Sigmoid colon (tissue), 6 donors: ENCODE measurements at regions not wholly inside any gene's neighbourhood (a gene's known extent, or its start where the extent isn't known, plus 50 kb on each side); places are given as distances from the start of the nearest gene placed in this dataset.
"Not testable (repeated sequence)": the region's sequence is repeated elsewhere in the genome, so short reads cannot be mapped to it uniquely, and the experiment has no call there.

Experiments used
- DNase-seq: peaks from one replicate; pipeline ENCODE4 v3.0.0-alpha.2; 2019
- H3K27ac ChIP-seq, 4 donors: fragments of 200-600 bp; sonication (generic); one replicate each; pipeline ENCODE4 v1.5.1; 2016 to 2019; ENCODE audit warnings: mild to moderate bottlenecking in 1 of 4
- H3K27me3 ChIP-seq, 3 donors: fragments of 200-600 bp; sonication (generic); one replicate each; pipeline ENCODE4 v1.5.1; 2019; ENCODE audit warnings: mild to moderate bottlenecking in 1 of 3
- H3K36me3 ChIP-seq, 4 donors: fragments of 200-600 bp; sonication (generic); one replicate each; pipeline ENCODE4 v1.5.1; 2016 to 2019
- H3K4me1 ChIP-seq, 4 donors: fragments of 200-600 bp; sonication (generic); one replicate each; pipeline ENCODE4 v1.5.1; 2017 to 2019
- H3K4me3 ChIP-seq, 4 donors: fragments of 200-600 bp; sonication (generic); one replicate each; pipeline ENCODE4 v1.5.1; 2017 to 2019; ENCODE audit warnings: mild to moderate bottlenecking in 2 of 4, moderate library complexity in 1 of 4
- H3K9me3 ChIP-seq, 4 donors: fragments of 200-600 bp in 3 of 4; sonication (generic) in 3 of 4; one replicate each; pipeline versions ENCODE4 v1.5.1 to v1.6.1; 2013 to 2019
- CTCF ChIP-seq, 4 experiments: fragments of 450-650 bp in 3 of 4; fragments of 200-600 bp in 1 of 4; IDR thresholded peaks; one replicate each; pipeline ENCODE4 v1.5.1; 2016 to 2019; ENCODE audit warnings: antibody characterized with exemption in 4 of 4, mild to moderate bottlenecking in 3 of 4, moderate library complexity in 2 of 4
- EP300 ChIP-seq, 4 donors: sonication (generic); formaldehyde crosslinking; IDR thresholded peaks; one replicate each; pipeline ENCODE4 v1.6.1; 2017; ENCODE audit warnings: antibody characterized with exemption in 4 of 4
- POLR2A ChIP-seq, 2 donors: fragments of 450-650 bp; IDR thresholded peaks; one replicate each; pipeline ENCODE4 v1.6.1; 2016; ENCODE audit warnings: antibody characterized with exemption in 2 of 2, mild to moderate bottlenecking in 2 of 2, moderate library complexity in 2 of 2
- POLR2AphosphoS5 ChIP-seq, 4 donors: sonication (generic); formaldehyde crosslinking; IDR thresholded peaks; one replicate each; pipeline ENCODE4 v1.6.1; 2017; ENCODE audit warnings: antibody characterized with exemption in 4 of 4
- whole genome bisulfite sequencing, 2 donors: extraction: QIAGEN DNeasy Blood & Tissue Kit; methylation state at CpG; one replicate each; pipeline ENCODE4 v1.1.7; 2013; 5-methylcytosine and 5-hydroxymethylcytosine counted together
- intact Hi-C: fragments of 100-400 bp; cut with DNase I; formaldehyde crosslinking; loops from one replicate; pipeline ENCODE4 v1.15.1; 2023
- donor health status: healthy with polysubstance abuse.
- donor health status: healthy.

DNA sequence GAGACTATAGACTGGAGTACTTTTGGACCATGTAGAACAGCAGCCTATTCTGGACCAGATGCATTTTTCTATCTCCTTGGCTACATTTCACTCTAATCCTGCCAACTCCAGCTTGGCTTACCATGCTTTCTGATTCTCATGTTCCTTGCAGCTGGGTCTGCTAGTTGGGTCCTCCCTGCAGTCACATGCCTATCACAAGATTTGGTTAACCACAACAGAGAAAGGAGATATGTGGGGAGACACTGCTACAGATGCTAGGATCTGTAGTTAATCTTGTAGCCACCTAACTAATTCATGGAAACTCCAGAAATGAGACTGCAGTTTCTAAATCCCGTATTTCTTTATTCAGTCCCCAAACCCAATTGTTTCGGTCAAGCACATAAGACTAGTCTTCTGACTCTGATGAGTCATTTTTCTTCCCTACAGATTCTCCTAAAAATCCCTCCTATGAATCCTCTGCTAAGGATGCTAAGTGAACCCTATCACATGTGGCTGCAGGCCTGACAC is 410.6 kb downstream of the DAD1 start:
- Histone ChIP-seq H3K4me1 (no peaks in the 10 kb centered on the region), H3K36me3 (no peaks in the 10 kb centered on the region), H3K27me3 (no peaks in the 10 kb centered on the region), H3K4me3 (no peak overlapping the region), H3K9me3 (no peaks in the 10 kb centered on the region), H3K27ac (no peak overlapping the region)
- TF ChIP-seq CTCF (IDR thresholded peaks at IDR 0.05) (no peak), EP300 (IDR thresholded peaks at IDR 0.05) (no peak), POLR2AphosphoS5 (IDR thresholded peaks at IDR 0.05) (no peak), POLR2A (IDR thresholded peaks at IDR 0.05) (no peak)
- WGBS, 2 donors: 53 to 89% methylated on average over 2 of the region's 2 CpGs
- no peak for DNase-seq
- intact Hi-C loops: no loop called here

- Histone ChIP-seq H3K27me3 (no peaks in the 10 kb centered on the region), H3K9me3 (no peaks in the 10 kb centered on the region), H3K4me1 (no peaks in the 10 kb centered on the region), H3K36me3 (no peaks in the 10 kb centered on the region), H3K4me3 (no peak overlapping the region), H3K27ac (no peak overlapping the region)
- no peak for DNase-seq
- intact Hi-C loops: no loop called here
- 48 to 84% methylated on average over 4 of the region's 4 CpGs for WGBS, 2 donors
- TF ChIP-seq POLR2AphosphoS5 (IDR thresholded peaks at IDR 0.05): no peak
- no peak for TF ChIP-seq EP300 (IDR thresholded peaks at IDR 0.05)
- no peak for TF ChIP-seq POLR2A (IDR thresholded peaks at IDR 0.05)
- no peak for TF ChIP-seq CTCF (IDR thresholded peaks at IDR 0.05)
These were observed 411.2 kb downstream of the DAD1 start for GRCh38 chr14:22177870-22178269.

DNA sequence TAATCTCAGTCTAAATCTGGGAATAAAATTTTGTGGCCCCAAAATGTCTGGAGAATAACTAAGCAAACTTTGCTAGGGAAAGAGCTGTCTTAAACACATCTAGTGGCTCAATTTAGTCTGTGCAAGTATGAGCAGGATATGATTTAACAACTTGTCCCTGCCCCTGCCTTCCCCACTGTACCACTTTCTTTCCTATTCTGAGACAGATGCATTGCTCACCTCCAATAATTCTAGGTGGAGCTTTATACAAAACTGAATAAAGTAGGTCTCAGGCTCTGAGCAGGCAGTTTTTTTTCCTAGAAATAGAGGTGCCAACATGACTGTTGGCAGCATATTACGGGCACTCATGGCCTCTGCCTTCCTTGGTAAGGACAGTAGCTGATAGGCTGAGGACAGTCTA is 412.1 kb downstream of the DAD1 start:
- no peaks in the 10 kb centered on the region for H3K4me1 ChIP-seq
- 63 to 67% methylated on average over 1 of the region's 1 CpG for WGBS, 2 donors
- DNase-seq: no peak
- no peak overlapping the region for H3K4me3 ChIP-seq
- H3K27ac ChIP-seq: no peak overlapping the region
- no peaks in the 10 kb centered on the region for H3K27me3 ChIP-seq
- TF ChIP-seq POLR2A (IDR thresholded peaks at IDR 0.05) (no peak), CTCF (IDR thresholded peaks at IDR 0.05) (no peak), EP300 (IDR thresholded peaks at IDR 0.05) (no peak), POLR2AphosphoS5 (IDR thresholded peaks at IDR 0.05) (no peak)
- intact Hi-C loops: no loop called here
- H3K9me3 ChIP-seq: no peaks in the 10 kb centered on the region
- no peaks in the 10 kb centered on the region for H3K36me3 ChIP-seq

DNA sequence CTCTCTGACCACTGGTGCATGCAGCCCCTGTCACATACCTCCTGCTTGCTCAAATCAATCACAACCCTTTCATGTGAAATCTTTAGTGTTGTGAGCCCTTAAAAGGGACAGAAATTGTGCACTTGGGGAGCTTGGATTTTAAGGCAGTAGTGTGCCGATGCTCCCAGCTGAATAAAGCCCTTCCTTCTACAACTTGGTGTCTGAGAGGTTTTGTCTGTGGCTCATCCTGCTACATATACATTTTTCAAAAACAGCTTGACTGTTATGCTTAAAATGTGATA is 413.8 kb downstream of the DAD1 start:
- H3K27ac ChIP-seq, intact Hi-C loops, DNase-seq, H3K9me3 ChIP-seq, H3K36me3 ChIP-seq, H3K4me1 ChIP-seq, H3K4me3 ChIP-seq, H3K27me3 ChIP-seq: not testable (repeated sequence)
- 16 to 58% methylated on average over 1 of the region's 1 CpG for WGBS, 2 donors

DNA sequence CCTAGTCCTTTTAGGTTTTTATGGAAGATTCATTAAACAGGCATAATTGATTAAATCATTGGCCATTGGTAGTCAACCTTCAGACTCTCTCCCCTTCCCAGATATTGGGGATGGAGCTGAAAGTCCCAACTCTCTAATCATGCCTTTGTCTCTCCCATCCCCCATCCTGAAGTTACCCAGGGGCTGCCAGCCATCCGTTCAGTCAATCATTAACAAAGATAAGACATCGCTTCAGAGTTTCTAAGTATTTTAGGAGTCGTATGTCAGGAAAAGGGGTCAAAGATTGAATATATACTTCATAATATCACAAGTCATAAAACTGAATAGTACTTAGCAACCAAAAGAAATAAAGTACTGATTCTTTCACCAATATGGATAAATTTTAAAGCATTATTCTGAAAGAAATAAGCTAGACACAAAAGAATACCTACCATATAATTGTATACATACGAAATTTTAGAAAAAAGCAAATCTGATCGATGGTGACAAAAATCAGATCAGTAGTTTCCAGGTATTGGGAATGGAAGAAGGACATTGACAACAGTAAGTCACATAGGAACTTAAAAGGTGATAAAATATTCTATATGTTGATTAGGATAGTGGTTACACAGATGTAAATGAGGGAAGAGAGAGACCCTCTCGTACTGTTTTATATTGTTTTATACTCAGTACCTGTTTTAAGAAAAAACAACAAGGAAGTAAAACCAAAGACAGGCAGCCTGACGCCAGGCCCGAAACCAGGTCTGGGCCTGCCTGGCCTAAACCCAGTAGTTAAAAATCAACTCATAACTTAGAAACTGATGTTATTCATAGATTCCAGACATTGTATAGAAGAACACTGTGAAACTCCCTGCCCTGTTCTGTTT is 414.4 kb downstream of the DAD1 start:
- intact Hi-C loops: no loop called here

More for the DNA sequence above, 414.4 kb downstream of the DAD1 start:
- no peak overlapping the region for H3K27ac ChIP-seq
- DNase-seq: no peak
- H3K9me3 ChIP-seq: no peaks in the 10 kb centered on the region
- 17 to 64% methylated on average over 8 of the region's 8 CpGs for WGBS, 2 donors
- TF ChIP-seq EP300 (IDR thresholded peaks at IDR 0.05): no peak
- TF ChIP-seq POLR2AphosphoS5 (IDR thresholded peaks at IDR 0.05): no peak
- TF ChIP-seq CTCF (IDR thresholded peaks at IDR 0.05): no peak
- no peak for TF ChIP-seq POLR2A (IDR thresholded peaks at IDR 0.05)
- H3K36me3 ChIP-seq: no peaks in the 10 kb centered on the region
- no peak overlapping the region for H3K4me3 ChIP-seq
- H3K27me3 ChIP-seq: no peaks in the 10 kb centered on the region
- no peaks in the 10 kb centered on the region for H3K4me1 ChIP-seq
